Head of caudate nucleus (tissue), 42 donors: ENCODE measurements at regions not wholly inside any gene's neighbourhood (a gene's known extent, or its start where the extent isn't known, plus 50 kb on each side); places are given as distances from the start of the nearest gene placed in this dataset.

Experiments
- DNase-seq, 42 donors: peaks; one replicate each; pipeline versions ENCODE4 v3.0.0 to v3.0.0-alpha.2; 2020 to 2021; ENCODE audit warnings: mixed read lengths in 7 of 42
- intact Hi-C: fragments of 100-400 bp; cut with DNase I; formaldehyde crosslinking; loops from one replicate; pipeline ENCODE4 v1.15.0; 2022

DNA sequence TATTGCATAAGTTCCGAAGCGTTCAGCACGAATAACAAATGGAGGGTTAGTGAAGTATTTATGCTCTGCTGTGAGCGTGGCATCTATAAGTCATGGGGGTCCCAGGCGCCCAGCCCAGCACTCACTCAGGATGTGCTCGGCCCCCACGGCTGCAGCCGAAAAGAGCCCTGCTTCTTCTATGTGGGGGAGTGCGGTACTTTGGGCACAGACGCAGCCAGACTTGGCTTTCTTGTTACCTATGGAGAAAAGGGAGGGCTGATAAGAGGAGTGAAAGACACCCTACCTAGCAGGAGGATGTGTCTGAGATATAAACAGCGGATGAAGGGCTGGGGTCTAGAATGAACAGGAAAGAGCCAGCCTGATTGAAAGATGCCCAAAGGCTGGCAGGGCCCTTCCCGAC, 51.4 kb downstream of the MRPL36 start:
- intact Hi-C loops, result no loop called here
- DNase-seq, result peak in 1 of 42 donors; percentile 2

- DNase-seq, result no peak
- intact Hi-C loops, result no loop called here
Measured at GRCh38 chr5:1747803-1748085, 51.9 kb downstream of the MRPL36 start.

DNA sequence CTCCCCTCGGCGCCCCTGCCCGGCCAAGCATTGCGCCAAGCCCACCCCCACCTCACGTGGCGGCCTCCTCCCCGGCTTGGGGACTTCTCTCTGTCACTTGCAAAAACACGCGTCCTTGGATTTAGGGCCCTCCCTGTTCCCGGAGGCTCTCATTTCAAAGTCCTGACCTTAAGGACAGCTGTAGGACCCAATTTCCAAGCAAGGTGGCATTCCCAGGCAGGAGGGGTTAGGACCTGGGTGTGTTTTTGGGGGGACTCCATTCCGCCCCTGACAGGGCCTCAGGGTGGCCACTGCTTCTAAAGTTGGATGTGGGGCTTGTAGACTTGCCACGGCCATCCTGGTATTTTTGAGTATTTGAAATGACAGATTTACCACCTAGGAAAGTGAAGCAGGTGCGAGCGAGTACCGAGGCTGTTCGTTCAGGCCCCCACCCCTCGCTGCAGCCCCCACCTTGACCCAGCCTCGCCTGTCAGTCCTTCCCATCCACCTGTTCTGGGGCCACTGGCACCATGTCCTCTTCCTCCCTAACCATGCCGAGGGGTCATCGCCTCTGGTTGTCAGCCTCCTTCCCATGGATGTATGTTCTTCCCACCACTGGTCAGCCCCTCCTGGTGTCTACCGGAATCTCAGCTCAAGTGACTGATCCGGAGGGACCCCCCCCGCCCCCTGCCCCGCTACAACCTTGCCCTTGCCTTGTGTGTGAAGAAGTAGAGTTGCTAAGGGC, 52.4 kb downstream of the MRPL36 start:
- intact Hi-C loops, result no loop called here
- peak in 3 of 42 donors; percentile 5 to 10 (median 5) for DNase-seq

GRCh38 chr5:1746371-1747078, 53.1 kb downstream of the MRPL36 start:
- intact Hi-C loops, result no loop called here
- peak in 6 of 42 donors; percentile 6 to 35 (median 9) for DNase-seq

DNA sequence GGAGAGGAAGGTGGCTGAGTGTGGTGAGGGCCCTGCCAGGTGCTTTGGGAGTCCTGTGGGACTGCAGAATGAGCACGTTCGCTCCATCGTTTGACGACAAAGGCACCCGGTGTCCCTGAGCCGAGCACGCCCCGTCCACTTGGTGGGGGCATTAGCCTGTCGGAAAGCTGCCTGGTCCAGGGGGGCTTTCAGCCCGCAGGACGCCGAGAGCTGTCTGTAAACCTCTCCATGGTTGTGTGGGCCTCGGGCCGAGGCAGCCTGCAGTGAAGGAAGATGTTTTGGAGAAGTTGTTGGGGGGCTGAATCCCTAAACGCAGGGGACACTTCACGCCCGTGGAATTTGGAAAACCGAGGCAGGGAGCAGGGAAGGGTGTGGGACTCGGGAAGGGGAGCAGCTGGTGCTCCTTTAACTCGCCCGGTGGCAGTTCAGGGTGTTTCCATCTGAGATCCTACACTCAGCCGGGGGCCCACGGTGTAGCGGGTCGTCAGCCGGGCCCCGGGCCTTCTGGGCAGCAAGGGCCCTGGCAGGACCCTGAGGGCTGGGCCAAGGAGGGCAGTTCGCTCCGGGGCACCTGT, 53.8 kb downstream of the MRPL36 start:
- intact Hi-C loops, result no loop called here
- DNase-seq, result peak in 6 of 42 donors; percentile 4 to 28 (median 6)

GRCh38 chr5:1745123-1745795, 54.4 kb downstream of the MRPL36 start:
- peak in 8 of 42 donors; percentile 4 to 23 (median 7) for DNase-seq
- intact Hi-C loops, result no loop called here

GRCh38 chr5:1744393-1745122, 55.1 kb downstream of the MRPL36 start:
- intact Hi-C loops, result no loop called here
- peak in 7 of 42 donors; percentile 1 to 27 (median 9) for DNase-seq

- DNase-seq, result peak in 8 of 42 donors; percentile 3 to 19 (median 9)
- intact Hi-C loops, result no loop called here
Measured at GRCh38 chr5:1743769-1744085, 55.9 kb downstream of the MRPL36 start.

DNA sequence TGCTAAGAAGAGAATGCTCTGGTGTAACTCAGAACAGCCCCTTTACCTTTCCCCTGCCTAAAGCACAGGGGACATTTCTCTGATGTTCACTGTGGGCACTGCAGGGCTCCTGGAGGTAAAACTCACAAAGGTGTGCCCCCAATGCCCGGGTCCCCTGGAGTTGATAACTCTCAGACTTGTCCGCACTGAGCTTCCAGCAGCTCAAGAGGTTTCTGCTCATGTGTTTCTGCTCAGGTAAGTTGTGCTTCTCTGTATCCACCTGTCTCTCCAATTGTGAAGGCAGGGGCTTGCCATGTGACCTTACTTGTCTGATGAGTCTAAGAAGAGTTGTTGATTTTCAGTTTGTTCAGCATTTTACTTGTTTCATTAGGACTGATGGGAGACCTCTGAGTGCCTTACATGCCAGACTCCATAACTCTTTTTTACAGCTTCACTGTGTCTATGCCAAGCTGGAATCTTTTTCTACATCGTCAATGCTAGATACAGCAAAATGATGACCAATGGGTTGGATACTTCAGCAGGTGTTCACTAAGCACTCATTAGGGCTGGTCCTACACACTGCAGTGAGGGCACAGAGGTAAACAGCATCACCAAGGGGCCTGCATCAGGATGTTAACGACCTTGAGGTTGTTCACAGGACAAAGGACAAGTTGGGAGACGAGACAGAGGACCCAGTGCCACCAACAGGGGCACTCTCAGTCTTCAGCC, 56.4 kb downstream of the MRPL36 start:
- DNase-seq, result peak in 8 of 42 donors; percentile 1 to 18 (median 4)
- intact Hi-C loops, result no loop called here

GRCh38 chr5:1737790-1738405, 61.7 kb downstream of the MRPL36 start:
- intact Hi-C loops, result no loop called here
- peak in 10 of 42 donors; percentile 3 to 36 (median 15) for DNase-seq

DNA sequence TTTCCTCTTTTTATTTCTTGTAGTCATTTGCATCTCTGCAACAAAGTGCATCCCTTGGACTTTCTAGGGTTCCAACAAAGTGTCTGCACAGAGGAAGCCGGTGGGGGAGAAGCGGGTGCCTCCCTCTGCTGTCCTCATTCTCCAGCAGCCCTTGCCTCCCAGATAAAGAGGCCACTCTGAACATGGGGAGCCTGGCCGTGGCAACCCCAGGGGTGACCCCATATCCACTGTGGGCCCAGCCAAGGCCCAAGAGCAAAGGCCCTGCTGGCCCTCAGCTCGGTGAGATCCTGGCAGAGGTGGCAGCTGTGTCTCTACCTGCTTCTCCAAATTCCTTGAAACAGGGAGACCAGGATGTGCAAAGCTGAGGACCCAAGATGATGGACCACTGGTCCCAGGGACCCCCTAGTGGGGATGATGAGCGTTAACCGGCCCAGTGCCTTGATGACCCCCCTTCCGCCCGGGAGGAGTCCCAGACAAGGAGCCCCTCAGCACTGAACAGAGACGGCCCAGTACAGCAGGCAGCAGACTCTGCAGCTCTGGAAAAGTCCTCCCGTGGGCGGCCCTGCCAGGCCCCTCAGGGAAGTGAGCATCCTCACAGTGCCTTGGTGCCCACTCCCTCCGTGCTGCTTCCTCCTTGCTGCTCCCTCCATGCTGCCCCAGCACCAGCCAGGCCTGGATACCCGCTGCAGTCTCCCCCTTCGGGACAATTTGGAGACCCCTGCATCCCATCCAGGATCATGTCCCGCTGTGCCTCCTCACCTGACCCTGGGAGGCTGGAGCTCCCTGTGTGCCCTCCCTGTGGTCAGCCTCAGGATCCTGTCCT, 62.5 kb downstream of the MRPL36 start:
- DNase-seq, result peak in 11 of 42 donors; percentile 4 to 37 (median 16)
- intact Hi-C loops, result no loop called here

DNA sequence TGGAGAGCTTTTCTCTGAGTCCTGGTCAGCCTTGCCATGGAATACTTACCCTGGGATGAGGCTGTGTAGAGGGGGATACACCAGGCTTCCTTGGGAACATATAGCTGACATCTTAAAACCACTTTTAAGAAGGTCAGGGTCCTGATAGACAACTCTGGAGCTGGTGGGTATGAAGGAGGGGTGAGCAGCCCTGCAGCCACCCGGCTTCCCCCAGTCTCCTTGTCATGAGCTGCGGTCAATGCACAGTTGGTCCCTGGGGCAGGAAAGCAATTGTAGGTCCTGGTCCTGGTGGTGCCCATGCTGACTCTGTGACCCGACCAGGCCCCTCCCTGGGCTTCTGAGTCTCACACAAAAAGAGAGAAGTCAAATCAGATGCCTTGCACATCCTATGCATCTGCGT, 63.6 kb downstream of the MRPL36 start:
- DNase-seq, result peak in 6 of 42 donors; percentile 5 to 20 (median 14)
- intact Hi-C loops, result no loop called here

DNA sequence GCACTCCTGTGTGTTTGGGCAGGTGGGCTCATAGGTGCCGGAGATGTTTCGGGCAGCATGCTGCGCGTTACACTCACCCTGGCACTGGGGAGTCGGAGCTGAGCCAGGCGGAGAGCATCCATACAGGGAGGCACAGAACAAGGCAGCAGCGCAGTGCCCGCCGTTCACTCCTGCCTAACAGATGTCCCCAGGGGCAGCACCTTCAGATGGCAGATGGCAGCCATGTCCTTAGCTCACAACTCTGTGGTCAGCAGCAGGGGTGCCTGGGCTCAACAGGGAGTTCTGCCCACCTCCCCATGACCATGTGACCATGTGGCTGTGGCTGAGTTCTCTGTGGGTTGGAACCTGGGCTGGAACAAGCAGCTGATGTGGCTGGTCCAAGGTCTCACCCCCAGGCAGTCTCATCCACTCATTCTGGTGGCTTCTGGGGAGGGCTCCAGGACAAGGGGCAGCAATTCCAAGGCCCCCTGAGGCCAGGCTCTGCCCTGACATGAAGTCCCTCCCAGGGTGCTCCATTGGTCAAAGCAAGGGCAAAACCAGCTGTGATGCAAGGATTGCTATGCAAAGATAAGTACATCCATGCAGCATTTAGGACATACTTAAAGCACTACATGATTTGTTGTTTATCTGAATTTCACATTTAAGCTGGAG, 64.2 kb downstream of the MRPL36 start:
- intact Hi-C loops, result no loop called here
- DNase-seq, result peak in 6 of 42 donors; percentile 4 to 30 (median 16)

DNA sequence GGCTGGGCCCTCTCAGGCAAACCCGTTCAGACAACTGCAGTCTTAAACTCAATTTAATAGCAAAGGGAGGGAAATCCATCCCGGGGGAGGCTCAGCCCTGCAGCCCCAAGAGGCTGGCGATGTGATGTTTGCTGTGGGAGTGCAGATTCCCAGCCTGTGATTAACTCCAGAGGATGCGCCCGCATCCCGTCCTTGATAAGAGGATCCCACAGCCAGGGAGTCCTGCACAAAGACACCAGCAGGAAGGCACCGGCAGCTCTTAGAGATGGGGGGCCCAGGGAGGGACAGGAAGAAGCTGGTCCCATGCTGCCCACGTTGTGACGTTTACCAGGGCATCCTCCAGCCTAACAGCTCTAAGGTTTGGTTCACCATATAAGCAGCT, 64.7 kb downstream of the MRPL36 start:
- peak in 2 of 42 donors; percentile 17 to 20 for DNase-seq
- intact Hi-C loops, result no loop called here

GRCh38 chr5:1734271-1734907, 65.2 kb downstream of the MRPL36 start:
- intact Hi-C loops, result no loop called here
- peak in 5 of 42 donors; percentile 9 to 38 (median 16) for DNase-seq

DNA sequence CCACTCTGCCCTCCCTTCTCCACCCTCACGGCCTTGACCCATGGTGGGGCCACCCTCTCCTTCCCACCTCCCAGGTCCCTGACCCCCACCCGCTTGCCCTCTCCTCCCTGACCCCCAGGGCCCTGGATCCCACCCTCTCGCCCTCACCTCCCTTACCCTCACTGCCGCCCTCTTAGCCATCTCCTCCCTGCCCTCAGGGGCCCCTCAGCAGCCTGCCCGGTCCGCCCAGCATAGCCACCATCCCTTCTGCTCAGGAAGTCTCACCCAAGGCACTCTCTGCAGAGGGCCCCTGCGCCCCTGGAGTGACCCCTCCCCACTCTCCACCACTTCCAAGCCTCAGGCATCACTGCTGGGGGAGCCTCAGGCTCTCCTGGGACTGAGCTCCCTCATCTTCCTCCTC, 66.3 kb downstream of the MRPL36 start:
- intact Hi-C loops, result no loop called here
- DNase-seq, result peak in 6 of 42 donors; percentile 1 to 19 (median 7)
